ENCODE measurements at regions not wholly inside any gene's neighbourhood (a gene's known extent, or its start where the extent isn't known, plus 50 kb on each side); places are given as distances from the start of the nearest gene placed in this dataset.

- TF ChIP-seq, protein P1, sequence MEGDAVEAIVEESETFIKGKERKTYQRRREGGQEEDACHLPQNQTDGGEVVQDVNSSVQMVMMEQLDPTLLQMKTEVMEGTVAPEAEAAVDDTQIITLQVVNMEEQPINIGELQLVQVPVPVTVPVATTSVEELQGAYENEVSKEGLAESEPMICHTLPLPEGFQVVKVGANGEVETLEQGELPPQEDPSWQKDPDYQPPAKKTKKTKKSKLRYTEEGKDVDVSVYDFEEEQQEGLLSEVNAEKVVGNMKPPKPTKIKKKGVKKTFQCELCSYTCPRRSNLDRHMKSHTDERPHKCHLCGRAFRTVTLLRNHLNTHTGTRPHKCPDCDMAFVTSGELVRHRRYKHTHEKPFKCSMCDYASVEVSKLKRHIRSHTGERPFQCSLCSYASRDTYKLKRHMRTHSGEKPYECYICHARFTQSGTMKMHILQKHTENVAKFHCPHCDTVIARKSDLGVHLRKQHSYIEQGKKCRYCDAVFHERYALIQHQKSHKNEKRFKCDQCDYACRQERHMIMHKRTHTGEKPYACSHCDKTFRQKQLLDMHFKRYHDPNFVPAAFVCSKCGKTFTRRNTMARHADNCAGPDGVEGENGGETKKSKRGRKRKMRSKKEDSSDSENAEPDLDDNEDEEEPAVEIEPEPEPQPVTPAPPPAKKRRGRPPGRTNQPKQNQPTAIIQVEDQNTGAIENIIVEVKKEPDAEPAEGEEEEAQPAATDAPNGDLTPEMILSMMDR (conservative IDR thresholded peaks at IDR 0.05; ENCODE audit: low read depth, low read length): no peak
- TF ChIP-seq EZH2 (IDR thresholded peaks at IDR 0.05; ENCODE audit: low read length, unreplicated experiment): no peak
Measured at GRCh38 chr14:42676636-42677035, 1070.0 kb downstream of the LRFN5 start.

Measured in PC-3 (cell line).